ENCODE measurements at regions not wholly inside any gene's neighbourhood (a gene's known extent, or its start where the extent isn't known, plus 50 kb on each side); places are given as distances from the start of the nearest gene placed in this dataset.

DNA sequence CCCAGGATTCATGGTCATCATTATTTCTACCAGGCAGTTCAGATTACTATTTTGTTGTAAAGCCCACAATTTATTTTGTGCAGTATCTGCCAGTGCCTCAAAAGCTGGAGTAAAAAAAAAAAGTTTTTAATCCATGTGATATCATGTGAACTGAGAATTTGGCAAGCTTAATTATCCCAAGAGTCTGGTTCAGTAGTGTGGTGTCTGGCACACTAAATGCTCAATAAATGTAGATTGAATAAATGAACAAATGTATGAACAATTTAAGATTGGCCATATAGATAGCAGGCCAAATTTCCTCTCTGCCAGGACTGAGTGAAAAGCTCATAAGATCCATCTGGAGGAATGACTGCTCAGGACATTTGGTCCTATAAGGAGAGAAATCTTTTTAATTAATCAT, 533.0 kb downstream of the TLE1 start:
- DNase-seq, result no peak

DNA sequence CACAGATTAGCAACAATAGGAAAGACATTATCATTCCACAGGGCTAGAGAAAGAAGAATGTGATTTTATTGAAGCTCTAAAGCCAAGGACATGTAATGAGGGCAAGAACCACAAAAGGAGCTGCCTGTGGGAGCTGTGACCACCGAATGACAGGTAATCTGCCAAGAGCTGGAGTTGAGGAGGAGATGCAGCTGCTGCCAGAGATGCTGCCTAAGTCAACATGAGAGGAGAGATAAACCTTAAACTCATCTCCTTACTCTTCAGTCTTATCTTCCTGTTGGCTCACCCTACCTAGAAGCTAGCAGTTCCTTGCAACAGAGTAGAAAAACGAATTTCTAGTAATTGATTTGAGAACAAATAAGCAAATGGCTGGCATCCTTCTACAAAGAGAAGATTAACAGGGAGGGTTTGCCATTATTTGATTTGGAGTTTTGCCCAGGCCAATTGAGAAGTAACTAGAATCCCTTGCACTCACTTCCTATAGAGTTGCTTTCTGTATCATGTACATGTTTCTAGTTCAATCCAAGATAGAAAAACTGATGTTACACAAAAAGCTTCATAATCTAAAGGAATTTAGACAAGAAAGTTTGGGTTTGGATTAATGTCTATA, 539.2 kb downstream of the TLE1 start:
- DNase-seq, result no peak

DNA sequence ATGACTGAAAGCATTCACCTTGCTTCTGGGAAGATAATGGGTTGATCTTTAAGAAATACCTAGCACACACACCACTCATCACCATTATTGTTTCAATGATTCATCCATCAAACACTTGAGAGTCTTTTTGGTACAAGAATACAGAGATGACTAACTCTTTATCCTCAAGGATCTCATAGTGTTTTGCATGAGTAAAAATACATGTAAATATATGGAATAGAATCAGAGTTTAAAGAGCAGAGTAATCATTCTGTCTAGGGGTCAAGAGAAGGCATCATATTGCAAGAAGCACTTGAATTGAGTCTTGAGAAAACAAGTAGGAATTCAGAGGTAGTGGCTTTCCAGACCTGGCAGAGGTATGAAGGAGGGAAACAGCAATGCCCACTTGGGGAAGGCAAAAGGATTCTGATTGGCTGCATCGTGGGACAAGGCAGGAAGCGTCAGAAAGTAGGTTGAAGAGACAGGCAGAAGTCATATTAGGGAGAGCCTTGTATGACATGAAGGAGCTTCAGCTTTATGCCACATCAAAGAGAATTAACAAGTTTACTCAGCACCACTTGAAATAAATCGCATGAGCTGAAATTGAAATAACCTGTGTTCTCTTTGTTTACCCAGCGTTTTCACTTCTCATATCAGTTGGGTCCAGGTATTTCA, 542.5 kb downstream of the TLE1 start:
- DNase-seq, result no peak

DNA sequence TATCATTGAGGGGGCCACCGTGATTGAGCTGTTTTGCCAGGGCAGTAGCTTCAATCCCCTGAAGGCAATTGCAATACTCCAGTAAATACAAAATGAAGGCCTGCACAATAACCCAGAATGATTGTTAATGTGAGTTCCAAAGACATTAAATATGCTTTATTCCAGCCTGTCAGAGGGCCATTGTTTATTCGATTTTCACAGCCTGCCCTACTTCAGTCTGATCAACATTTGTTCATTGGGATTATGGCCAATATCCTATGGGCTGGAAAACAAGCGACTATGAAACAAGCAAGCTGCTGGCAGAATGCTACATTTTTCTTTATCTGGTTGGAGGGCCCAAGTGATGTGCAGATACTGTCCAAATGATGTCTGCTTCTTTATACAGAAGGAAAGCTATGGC, 543.1 kb downstream of the TLE1 start:
- DNase-seq, result no peak

DNA sequence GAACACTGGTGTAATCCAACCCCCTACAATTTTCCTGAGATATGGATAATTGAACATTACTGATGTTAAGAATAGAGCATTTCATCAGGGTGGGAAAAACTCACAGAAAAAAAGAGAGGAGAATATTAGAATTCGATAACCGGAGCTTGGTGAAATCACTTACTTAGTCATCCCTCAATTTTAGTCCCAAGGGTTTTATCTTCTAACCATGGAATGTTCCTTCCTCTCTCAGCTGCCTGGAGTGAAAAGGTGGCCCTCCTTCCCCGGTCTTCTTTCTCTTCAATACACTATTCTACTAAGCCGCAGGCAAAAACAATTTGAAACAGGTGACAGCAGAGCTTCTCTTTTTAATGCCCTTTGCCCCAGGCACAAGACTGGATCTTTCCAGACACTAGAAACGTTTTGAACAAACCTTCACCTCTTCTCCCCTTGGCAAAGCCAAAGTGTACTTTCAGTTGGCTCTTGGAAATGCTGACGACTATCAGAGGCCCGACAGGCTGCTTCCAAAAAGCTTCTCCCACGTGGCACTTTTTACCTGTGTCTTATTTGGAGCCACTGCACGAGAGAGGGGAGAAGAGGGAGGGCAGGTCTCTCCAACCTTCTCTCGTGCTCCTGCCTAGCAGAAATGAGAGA, 543.9 kb downstream of the TLE1 start:
- no peak for DNase-seq

DNA sequence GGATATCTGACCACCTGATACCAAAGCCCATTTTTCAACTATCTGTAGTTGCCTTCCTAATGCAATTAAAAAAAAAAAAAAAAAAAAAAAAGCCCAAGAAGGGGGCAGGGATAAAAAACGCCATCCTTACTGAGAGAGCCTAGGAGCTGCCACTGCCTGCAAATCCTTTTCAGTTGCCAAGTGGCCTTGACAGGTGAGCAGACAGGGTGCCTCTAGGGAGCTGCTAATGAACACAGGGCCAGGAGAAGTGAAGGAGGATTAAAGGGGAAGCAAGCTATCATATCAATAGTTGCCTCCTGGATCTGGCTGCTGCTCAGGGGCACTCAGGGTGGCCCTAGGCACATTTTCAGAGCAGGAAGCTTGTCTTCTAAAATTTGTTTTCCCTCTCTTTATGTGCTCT, 547.4 kb downstream of the TLE1 start:
- no peak for DNase-seq

DNA sequence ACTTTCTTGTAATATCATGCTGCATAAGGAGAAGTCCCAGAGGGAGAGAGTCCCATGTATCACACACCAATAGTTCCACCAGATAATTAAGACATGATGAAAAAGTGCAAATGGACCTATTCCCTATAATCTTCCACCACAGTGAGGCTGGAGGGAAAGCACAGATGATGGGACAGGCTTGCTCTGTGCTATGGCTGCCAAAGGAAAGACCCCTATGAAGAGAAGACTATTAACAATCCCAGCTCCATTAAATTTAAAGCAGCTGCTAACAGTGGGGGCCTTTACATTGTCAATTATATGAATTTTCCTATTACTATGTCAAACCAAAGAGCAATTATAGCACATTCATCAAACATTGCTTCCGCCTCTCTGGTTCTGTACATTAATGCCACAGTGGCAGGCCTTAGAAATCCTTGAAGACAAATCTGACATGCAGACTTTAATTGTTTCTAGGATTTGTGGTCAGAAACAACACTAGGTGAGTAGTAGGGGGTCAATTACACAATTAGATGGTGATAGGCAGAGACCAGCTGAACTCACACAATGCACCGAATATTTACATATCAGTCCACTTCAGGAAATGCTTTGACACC, 551.3 kb downstream of the TLE1 start:
- no peak for DNase-seq

DNA sequence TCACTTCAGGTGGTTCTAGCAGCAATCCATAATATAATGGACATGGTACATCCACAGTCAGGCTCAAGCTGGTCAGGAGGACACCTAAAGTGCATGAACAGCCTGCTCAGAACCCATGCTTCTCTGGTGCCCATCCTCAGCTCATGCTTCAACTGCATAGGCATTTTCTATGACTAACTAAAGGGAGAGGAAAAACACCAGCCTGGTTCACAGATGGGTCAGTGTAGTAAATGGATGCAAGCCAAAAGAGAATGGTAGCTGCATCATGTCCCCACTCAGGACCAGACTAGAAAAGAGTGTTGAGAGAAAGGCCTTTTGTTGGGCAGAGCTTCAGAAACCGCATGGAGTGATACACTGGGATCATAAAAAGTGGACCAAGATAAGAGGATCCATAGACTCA, 556.6 kb downstream of the TLE1 start:
- no peak for DNase-seq

DNA sequence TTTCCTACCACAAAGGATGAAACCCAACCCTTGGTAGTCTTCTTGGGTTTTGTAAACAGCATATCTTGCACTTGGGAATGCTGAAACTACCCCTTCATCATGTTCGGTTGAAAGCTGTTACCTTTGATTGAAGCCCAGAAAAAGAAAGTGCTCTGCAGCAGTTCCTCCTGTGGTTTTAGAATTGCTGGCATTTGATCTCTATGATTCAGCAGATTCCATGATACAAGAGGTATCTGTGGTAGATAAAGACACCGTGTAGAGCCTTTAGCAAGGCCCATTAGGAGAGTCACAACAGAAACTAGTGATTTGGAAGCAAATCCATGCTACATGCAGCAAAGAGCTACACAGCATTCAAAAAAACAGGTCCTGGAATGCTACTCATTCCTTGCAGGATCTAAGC, 557.0 kb downstream of the TLE1 start:
- DNase-seq, result no peak

DNA sequence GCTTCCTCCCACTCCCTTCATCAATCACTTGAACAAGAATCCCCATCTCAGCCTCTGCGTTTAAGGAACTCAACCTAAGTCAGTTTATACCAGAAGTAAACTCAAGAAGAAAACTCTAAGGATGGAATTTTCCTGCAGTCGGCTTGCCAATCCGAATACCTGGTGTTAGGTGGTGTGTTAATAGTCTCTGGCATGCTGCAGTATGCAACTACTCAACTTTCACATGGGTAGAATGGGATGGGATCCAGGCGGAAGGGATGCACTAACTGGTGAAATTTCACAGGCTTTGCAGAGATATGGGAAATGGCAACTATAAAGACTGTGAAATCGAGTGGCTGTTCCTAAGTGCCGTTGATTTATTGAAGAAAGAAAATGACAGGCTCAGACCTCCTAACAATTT, 560.6 kb downstream of the TLE1 start:
- no peak for DNase-seq

DNA sequence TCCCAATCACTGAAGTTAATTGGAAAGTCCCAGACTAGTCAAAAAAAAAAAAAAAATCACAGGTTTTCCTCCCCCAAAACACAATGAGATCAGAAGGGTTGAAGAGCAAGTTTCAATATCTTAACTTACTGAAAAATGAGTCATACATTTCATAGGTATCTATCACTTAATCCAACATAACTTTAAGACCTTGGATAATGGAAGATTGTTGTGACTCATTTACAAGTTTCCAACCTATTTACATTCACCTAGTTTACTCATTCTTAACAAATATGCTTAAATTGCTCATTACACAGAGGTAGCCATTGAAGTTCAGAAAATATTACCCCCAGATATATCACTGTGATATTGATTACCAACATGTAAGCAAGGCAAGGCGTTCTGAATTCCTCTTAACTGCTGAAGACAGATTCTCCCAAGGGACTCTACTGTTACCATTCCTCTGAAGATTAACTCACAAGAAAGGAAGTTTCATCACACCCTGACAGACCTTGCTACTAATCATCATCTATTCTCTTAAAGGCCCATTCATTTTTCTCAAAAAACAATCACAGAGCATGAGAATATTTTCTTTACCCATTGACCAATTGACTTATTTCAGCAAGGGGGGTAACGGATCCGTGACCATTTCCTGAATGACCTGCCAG, 563.8 kb downstream of the TLE1 start:
- DNase-seq, result no peak

DNA sequence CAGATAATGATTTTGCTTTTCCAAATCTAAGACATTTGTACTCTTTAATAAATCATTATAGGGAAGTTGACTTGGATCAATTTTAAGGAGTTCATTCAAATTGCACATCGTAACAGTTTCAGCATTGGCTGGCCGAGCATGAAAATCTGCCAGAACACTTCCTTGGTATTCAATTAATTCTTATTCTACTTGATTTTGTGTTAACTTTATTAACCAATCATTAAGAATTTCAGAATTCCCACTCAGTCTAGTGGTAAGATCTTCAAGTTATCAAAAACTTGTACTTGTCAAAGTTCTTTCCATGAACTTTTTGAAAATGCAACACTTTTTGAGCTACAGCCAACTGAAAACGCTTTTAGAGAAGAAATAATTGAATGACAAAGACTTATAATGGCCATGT, 565.8 kb downstream of the TLE1 start:
- no peak for DNase-seq

DNA sequence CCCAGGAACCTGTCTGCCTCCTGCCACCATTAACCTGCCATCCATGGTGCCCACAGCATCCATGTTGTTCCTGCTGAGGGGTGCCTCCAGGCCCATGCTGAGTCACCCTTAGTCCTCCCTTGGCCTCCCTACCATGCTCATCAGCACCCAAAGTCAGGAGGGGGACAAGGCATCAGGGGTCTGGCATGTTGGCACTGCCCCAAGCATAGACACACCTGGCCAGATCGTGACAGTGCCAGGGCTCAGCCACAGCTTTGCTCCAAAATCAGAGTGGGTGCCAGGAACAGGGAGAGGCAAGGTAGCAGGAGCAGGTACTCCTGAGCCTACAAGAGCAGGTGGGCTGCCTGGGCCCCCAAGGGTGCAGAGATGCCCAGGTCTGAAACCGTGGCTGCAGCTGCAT, 566.6 kb downstream of the TLE1 start:
- no peak for DNase-seq

DNA sequence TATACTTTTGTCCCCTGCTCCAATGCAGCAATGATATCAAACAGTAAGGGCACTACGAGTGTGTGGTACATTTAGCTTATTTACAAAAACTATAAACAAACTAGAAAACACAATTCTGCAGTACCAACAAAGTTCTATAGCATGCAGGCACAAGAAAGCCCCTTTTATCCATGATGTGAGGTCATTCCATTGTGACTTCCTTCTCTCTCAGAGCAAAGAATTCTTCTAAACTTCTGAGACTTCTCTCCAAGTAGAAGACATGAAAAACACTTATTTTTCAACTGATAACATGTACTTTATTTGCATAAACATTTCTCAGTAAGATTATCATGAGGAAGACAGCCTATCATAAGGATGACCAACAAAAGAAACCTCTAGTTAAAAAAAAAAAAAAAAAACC, 569.8 kb downstream of the TLE1 start:
- DNase-seq, result no peak

DNA sequence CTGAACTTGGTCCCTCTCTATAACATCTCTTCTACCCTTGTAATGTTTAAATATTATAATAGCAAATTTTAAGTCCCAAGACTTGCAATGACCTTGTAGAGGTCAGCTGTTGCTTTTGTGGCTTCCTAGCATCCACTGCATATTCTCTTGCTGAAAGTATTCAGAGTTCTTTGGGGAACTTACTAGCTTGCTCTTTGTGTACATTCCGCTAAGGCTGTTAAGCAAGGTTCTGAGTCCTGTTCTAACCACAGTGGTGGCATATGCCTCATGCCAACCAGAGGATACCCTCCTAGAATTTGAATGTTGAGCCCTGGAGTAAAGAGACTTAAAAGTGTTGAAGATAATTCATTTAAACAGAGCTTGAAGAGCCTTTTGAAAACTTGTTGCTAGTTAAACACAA, 570.9 kb downstream of the TLE1 start:
- no peak for DNase-seq

DNA sequence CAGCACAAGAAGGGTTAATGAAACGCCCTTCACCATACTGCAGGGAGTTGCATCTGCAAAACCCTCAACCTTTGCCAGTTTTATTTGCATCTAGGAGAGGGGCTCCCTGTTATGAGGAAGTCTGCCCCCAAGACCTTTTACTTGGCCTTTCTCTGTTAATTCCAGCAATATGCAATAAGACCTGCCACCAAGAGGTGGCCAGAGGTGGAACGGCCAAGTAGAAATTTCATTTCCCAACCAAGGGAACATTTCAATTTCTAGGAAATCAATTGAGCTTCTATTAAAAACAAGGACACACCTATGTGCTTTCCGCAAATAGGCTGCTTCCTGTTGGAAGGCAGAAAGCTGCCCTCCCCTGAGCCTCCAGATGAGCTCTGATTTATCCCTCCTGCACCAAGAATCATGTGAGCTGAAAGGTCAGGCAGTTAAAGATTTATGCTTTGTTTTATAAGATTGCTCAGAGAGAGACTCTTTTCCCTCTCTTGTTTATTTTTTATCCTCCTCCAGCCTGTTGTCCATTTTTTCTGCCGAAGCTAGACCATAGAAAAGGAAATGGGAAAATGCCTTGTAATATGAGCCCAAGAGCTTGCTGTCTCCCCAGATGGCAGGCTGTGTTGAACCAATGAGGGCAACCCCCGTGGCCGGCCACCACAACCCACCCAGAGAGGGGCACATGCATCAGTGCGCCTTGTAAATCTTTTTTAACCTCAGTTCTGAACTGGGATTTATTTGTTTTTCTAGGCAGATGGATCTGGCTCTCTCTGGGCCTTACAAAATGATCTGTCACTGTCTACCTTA, 572.8 kb downstream of the TLE1 start:
- DNase-seq, result no peak

DNA sequence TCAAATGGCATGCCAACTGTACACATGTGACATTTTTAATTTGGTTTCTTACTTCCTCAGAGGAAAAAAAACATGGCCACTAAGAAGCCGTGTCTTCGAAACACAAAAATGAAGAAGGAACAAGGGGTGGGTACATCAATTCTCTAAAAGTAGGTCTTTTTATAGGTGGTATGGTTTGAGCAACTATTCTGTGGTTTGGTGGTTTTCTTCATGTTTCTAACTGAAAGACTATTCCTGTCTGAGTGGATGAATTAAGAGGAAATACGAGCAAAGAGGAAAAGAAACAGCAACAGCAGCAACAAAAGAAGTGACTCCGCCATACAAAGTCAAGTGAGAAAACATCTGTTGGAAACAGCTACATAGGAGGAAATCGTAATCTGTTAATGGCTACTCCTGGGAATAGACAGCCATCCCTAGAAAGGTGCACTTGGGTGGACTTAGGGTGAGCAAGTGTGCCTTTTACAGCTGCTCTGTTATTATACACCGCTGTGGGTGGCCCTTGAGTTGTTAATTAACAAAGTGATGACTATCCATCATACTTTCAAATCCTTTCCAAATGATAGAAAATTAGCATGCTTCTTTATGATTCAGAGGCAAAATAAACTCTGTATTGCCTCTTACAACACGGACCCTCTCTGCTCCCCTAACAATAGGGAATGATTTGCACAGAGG, 575.8 kb downstream of the TLE1 start:
- DNase-seq, result no peak

DNA sequence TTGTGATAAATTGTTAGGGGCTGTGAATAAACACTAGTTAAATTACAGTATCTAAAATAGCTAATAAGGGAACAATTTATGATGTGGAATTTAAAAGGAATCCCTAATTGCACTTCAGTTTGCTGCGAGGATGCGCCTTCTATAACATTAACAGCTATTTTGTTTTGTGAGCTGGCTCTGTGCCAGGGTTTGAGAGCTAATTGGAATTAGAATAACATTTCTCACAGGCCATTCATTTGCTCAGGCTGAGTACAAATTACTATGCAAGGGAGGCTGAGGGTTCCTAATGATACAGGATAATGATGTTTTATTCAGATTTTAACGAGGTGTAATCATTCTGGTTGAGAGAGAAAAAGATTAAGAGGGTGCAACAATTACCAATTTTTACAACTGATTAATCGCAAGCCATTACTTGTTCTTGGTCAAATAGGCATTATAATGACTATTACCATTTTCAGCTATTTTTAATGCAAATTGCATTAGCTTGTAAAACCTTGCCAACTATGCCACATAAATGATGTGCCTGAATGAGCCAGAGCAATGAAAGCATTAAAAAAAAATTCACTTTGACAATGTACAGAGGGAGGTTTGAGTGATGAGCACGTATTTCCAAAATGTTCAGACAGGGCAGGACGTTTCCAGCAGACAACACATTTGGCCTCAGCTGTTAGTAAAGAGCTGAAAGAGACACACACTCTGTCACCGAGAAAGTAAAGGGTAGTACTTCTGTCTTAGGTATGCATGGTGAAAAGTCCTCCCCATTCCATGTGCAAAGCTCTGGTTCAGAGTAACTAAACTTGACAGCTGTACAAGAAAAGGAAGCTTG, 576.5 kb downstream of the TLE1 start:
- DNase-seq, result no peak

DNA sequence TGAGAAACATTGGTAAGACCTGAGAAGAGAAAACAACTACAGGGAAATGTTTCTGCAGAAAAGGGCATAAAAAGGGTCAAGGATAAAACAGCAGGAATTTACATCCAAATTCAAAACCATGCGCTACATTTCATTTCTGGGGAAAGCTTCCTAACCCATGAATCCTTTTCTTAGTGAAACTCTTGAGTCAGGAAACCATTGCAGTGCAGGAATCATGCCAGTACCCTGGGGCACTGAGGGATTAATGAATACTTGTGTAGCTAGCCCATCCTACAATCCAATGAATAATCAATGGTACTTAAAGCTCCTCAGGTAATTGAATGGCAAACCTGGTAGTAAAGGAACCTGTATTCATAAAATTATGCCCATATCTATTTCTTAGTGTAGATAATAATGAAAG, 580.5 kb downstream of the TLE1 start:
- no peak for DNase-seq

DNA sequence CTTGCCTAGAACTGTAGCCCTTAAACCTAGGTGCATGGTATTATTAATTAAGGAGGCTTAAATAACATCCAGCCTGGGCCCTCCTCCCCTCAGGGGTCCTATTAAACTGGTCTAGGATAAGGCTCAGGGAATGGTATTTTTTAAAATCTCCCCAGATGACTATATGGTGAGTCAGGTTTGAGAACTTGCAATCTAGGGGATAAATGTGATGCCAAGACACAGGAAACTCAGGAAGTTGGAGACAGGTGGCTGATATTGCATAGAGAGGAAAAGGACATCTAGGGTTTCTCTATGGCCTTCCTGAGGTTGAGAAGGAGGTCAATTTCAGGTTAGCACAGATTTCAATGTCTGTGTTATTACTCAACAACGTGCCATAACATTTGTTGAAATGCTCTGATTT, 581.0 kb downstream of the TLE1 start:
- DNase-seq, result no peak

Measured in activated T-cell treated with anti-CD3 and anti-CD28 coated beads, Interleukin-2, amount 50 U/mL, for 1 hour (primary cell).